Epithelial cell of proximal tubule (primary cell): ENCODE measurements at regions not wholly inside any gene's neighbourhood (a gene's known extent, or its start where the extent isn't known, plus 50 kb on each side); places are given as distances from the start of the nearest gene placed in this dataset.
A peak's percentile ranks its signal among the peaks of the same experiment; 100 is the strongest.

Source experiments
- DNase-seq: peaks from one replicate; pipeline ENCODE4 v3.0.0-alpha.2; 2011; ENCODE audit warnings: low read depth
- H3K4me3 ChIP-seq: 2 replicates; pipeline ENCODE4 v1.5.1; 2011; ENCODE audit warnings: low read depth, mild to moderate bottlenecking, low read length
- CTCF ChIP-seq: conservative IDR thresholded peaks from 2 replicates; pipeline ENCODE4 v1.5.1; 2012; ENCODE audit warnings: low read depth, mild to moderate bottlenecking, low read length

GRCh38 chr3:177818712-177819240 is 621.5 kb upstream of the TBL1XR1 start:
- no peak for DNase-seq
- H3K4me3 ChIP-seq, result no peak overlapping the region
- no peak for TF ChIP-seq CTCF

- TF ChIP-seq CTCF, result no peak
- no peak overlapping the region for H3K4me3 ChIP-seq
- DNase-seq, result no peak
Observed at GRCh38 chr3:177820683-177821316, 623.5 kb upstream of the TBL1XR1 start.

- no peak overlapping the region for H3K4me3 ChIP-seq
- no peak for TF ChIP-seq CTCF
- DNase-seq, result no peak
Observed at GRCh38 chr3:177822681-177823096, 625.4 kb upstream of the TBL1XR1 start.

GRCh38 chr3:177823701-177824189 is 626.5 kb upstream of the TBL1XR1 start:
- H3K4me3 ChIP-seq, result no peak overlapping the region
- DNase-seq, result no peak
- TF ChIP-seq CTCF, result no peak

- DNase-seq, result peak; percentile 84
- H3K4me3 ChIP-seq, result no peak overlapping the region
- no peak for TF ChIP-seq CTCF
Observed at GRCh38 chr3:177824190-177824786, 627.0 kb upstream of the TBL1XR1 start.

- DNase-seq, result no peak
- H3K4me3 ChIP-seq, result no peak overlapping the region
- TF ChIP-seq CTCF, result no peak
Observed at GRCh38 chr3:177824841-177825240, 627.6 kb upstream of the TBL1XR1 start.

- DNase-seq, result no peak
- no peak overlapping the region for H3K4me3 ChIP-seq
- TF ChIP-seq CTCF, result no peak
Observed at GRCh38 chr3:177826253-177826652, 629.0 kb upstream of the TBL1XR1 start.
